ENCODE measurements at regions not wholly inside any gene's neighbourhood (a gene's known extent, or its start where the extent isn't known, plus 50 kb on each side); places are given as distances from the start of the nearest gene placed in this dataset.
A peak's percentile ranks its signal among the peaks of the same experiment; 100 is the strongest.

- peak; percentile 32; the same call in 1 of the 2 replicates for TF ChIP-seq ZNF335 (tag by site-specific recombination; conservative IDR thresholded peaks at IDR 0.05)
- TF ChIP-seq PRDM1 (tag by site-specific recombination; IDR thresholded peaks at IDR 0.05) = peak; percentile 46; the same call in 1 of the 2 replicates
- no peak for TF ChIP-seq ZNF530 (tag by site-specific recombination; IDR thresholded peaks at IDR 0.05; ENCODE audit: low read depth)
- TF ChIP-seq ZBTB8A (tag by site-specific recombination; IDR thresholded peaks at IDR 0.05) = peak; percentile 36; the same call in 1 of the 2 replicates
- no peak for TF ChIP-seq ZFP41 (tag by site-specific recombination; IDR thresholded peaks at IDR 0.05; ENCODE audit: borderline replicate concordance)
- no peak for TF ChIP-seq ZNF544 (tag by site-specific recombination; IDR thresholded peaks at IDR 0.05)
- TF ChIP-seq SP2 (tag by site-specific recombination; IDR thresholded peaks at IDR 0.05) = 0 out of 2 replicates have a peak, but pooled peaks have one; percentile 13
- peak; percentile 57 for TF ChIP-seq ZNF341 (tag by site-specific recombination; IDR thresholded peaks at IDR 0.05; ENCODE audit: low read depth)
- TF ChIP-seq ZNF473 (tag by site-specific recombination; IDR thresholded peaks at IDR 0.05) = no peak
- peak; percentile 85 for TF ChIP-seq OSR2 (tag by site-specific recombination; IDR thresholded peaks at IDR 0.05)
- peak; percentile 14; the same call in 1 of the 2 replicates for TF ChIP-seq INSM2 (tag by site-specific recombination; IDR thresholded peaks at IDR 0.05)
- TF ChIP-seq PRDM10 (tag by site-specific recombination; IDR thresholded peaks at IDR 0.05) = peak; percentile 83
- TF ChIP-seq ZNF837 (tag by site-specific recombination; IDR thresholded peaks at IDR 0.05) = no peak
- no peak for TF ChIP-seq ZFHX2 (tag by site-specific recombination; conservative IDR thresholded peaks at IDR 0.05)
- no peak for TF ChIP-seq KLF1 (tag by site-specific recombination; IDR thresholded peaks at IDR 0.05)
- peak; percentile 54; the same call in 1 of the 2 replicates for TF ChIP-seq ZNF600 (tag by site-specific recombination; IDR thresholded peaks at IDR 0.05)
- 0 out of 2 replicates have a peak, but pooled peaks have one; percentile 32 for TF ChIP-seq ZNF501 (tag by site-specific recombination; IDR thresholded peaks at IDR 0.05)
- no peak for TF ChIP-seq ZNF302 (tag by site-specific recombination; IDR thresholded peaks at IDR 0.05; ENCODE audit: low read depth)
- TF ChIP-seq ZBTB1 (tag by site-specific recombination; IDR thresholded peaks at IDR 0.05) = no peak
- 0 out of 2 replicates have a peak, but pooled peaks have one; percentile 25 for TF ChIP-seq TSHZ1 (tag by site-specific recombination; IDR thresholded peaks at IDR 0.05; ENCODE audit: borderline replicate concordance)
- peak; percentile 84 for TF ChIP-seq ZNF398 (tag by site-specific recombination; IDR thresholded peaks at IDR 0.05)
- no peak for TF ChIP-seq ZBTB49 (tag by site-specific recombination; IDR thresholded peaks at IDR 0.05; ENCODE audit: low read depth)
- peak; percentile 74 for TF ChIP-seq GLIS1 (tag by site-specific recombination; IDR thresholded peaks at IDR 0.05)
- no peak for TF ChIP-seq ZNF777 (tag by site-specific recombination; IDR thresholded peaks at IDR 0.05; ENCODE audit: borderline replicate concordance)
- no peak for TF ChIP-seq ZNF394 (tag by site-specific recombination; IDR thresholded peaks at IDR 0.05; ENCODE audit: borderline replicate concordance)
Measured at GRCh38 chr10:29370097-29371092, 81.5 kb downstream of the LYZL1 start (continued).
